Endothelial cell (in vitro differentiated cells): ENCODE measurements at regions not wholly inside any gene's neighbourhood (a gene's known extent, or its start where the extent isn't known, plus 50 kb on each side); places are given as distances from the start of the nearest gene placed in this dataset.

ENCODE experiments used
- DNase-seq: peaks from one replicate; pipeline ENCODE4 v3.0.0; 2021; ENCODE audit warnings: low spot score
- H3K27ac Mint-ChIP-seq: one replicate; pipeline ENCODE4 v1.8.0; 2021; ENCODE audit warnings: mixed read lengths, inconsistent platforms; ENCODE audit not compliant: unreplicated experiment
- H3K27me3 Mint-ChIP-seq: one replicate; pipeline ENCODE4 v1.8.0; 2021; ENCODE audit warnings: mild to moderate bottlenecking, moderate library complexity, mixed read lengths, inconsistent platforms; ENCODE audit not compliant: unreplicated experiment
- H3K36me3 Mint-ChIP-seq: one replicate; pipeline ENCODE4 v1.8.0; 2021; ENCODE audit warnings: mild to moderate bottlenecking, low read depth, mixed read lengths, inconsistent platforms; ENCODE audit not compliant: unreplicated experiment
- H3K4me1 Mint-ChIP-seq: one replicate; pipeline ENCODE4 v1.8.0; 2021; ENCODE audit warnings: mild to moderate bottlenecking, mixed read lengths, inconsistent platforms; ENCODE audit not compliant: unreplicated experiment
- H3K4me3 Mint-ChIP-seq: one replicate; pipeline ENCODE4 v1.8.0; 2021; ENCODE audit warnings: mild to moderate bottlenecking, mixed read lengths, inconsistent platforms; ENCODE audit not compliant: unreplicated experiment
- H3K9me3 Mint-ChIP-seq: one replicate; pipeline ENCODE4 v1.8.0; 2021; ENCODE audit warnings: mixed read lengths, inconsistent platforms; ENCODE audit not compliant: unreplicated experiment
- CTCF ChIP-seq: fragments of 200-600 bp; sonication (generic); IDR thresholded peaks from one replicate; pipeline ENCODE4 v1.5.0; 2021; ENCODE audit warnings: antibody characterized with exemption; ENCODE audit not compliant: unreplicated experiment

DNA sequence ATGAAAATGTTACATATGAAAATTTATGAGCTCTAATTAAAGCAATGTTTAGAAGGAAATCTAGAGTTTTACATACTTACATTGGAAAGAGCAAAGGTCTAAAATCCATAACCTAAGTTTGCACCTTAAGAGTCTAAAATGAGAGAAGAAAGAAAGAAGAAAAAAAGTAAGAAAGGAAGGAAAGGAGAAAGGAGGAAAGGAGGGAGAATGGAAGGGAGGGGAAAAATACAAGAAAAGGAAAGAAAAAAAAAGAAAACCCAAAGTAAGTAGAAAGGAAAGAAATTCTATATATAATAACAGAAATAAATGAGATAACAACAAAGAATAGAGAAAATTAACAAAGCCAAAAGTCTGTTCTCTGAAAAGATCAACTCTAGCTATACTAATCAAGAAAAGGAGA, 122.6 kb downstream of the BCL2L11 start:
- Mint-ChIP-seq H3K9me3 (no peaks in the 10 kb centered on the region), H3K27me3 (peaks cover 1% of the 10 kb centered on the region), H3K27ac (no peak overlapping the region), H3K4me1 (no peaks in the 10 kb centered on the region), H3K36me3 (peaks cover 7% of the 10 kb centered on the region), H3K4me3 (no peak overlapping the region)
- no peak for TF ChIP-seq CTCF
- no peak for DNase-seq

DNA sequence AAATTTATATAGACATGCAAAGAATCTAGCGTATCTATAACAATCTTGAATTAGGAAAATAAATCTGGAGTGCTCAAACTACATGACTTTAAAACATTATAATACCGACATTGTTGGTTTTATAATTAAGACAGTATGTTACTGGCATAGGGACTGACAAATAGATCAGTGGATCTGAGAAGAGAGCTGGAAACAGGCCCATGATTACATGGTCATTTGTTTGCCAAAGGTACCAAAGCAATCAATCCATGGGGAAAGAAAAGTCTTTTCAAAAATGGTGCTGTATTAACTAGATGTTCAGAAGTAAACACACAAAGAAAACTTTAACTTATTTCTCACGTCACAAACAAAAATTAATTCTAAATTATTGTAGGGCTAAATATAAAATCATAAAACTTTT, 124.2 kb downstream of the BCL2L11 start:
- Mint-ChIP-seq H3K27me3 (peaks cover 1% of the 10 kb centered on the region), H3K36me3 (no peaks in the 10 kb centered on the region), H3K9me3 (no peaks in the 10 kb centered on the region), H3K4me3 (no peak overlapping the region), H3K27ac (no peak overlapping the region), H3K4me1 (no peaks in the 10 kb centered on the region)
- no peak for DNase-seq
- no peak for TF ChIP-seq CTCF

- Mint-ChIP-seq H3K36me3 (peaks cover 7% of the 10 kb centered on the region), H3K27ac (no peak overlapping the region), H3K9me3 (no peaks in the 10 kb centered on the region), H3K4me1 (no peaks in the 10 kb centered on the region), H3K27me3 (peaks cover 1% of the 10 kb centered on the region), H3K4me3 (no peak overlapping the region)
- TF ChIP-seq CTCF = no peak
- no peak for DNase-seq
Observed at GRCh38 chr2:111246620-111247061, 125.9 kb downstream of the BCL2L11 start.

DNA sequence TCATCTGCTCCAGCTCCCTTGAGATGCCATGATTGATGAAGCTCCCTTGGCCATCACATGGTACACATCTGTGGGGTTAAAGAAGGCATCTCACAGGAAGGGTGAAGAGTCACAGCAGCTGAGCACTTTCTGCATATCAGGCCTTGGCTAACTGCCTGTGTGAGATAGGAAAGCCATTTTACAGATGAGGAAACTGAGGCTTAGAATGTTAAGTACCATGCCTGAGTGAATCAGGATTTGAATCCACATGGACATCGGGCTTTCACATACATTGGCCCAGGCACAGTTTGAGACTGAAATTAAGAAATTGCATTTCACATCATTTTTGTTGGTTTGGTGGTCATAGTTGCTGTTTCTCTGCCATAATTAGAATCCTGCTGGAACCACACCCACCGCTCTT, 126.8 kb downstream of the BCL2L11 start:
- H3K4me1 Mint-ChIP-seq = no peaks in the 10 kb centered on the region
- no peaks in the 10 kb centered on the region for H3K9me3 Mint-ChIP-seq
- no peak for DNase-seq
- H3K36me3 Mint-ChIP-seq = peaks cover 12% of the 10 kb centered on the region
- no peak overlapping the region for H3K27ac Mint-ChIP-seq
- H3K27me3 Mint-ChIP-seq = peaks cover 1% of the 10 kb centered on the region
- TF ChIP-seq CTCF = no peak
- H3K4me3 Mint-ChIP-seq = no peak overlapping the region

DNA sequence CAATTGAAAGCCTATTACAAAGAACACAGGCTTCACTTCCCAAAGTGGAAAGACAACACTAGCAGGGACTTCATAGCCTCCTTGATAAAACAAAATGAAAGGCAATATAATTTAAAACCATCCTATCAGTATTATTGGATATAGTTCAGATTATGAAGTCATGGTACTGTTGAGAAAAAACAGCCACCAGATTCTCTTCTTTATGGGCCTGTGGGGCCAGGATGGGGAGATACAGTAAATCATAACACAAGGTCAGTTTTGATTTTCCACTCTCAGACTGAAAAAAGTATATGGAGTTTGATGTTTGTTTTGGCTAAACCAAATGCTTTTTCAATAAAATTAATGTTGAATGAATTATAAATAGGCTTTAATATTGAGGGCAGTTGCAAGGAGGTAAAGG, 129.1 kb downstream of the BCL2L11 start:
- no peak for TF ChIP-seq CTCF
- H3K27ac Mint-ChIP-seq = no peak overlapping the region
- H3K27me3 Mint-ChIP-seq = peaks cover 2% of the 10 kb centered on the region
- no peak overlapping the region for H3K4me3 Mint-ChIP-seq
- no peak for DNase-seq
- H3K36me3 Mint-ChIP-seq = peaks cover 12% of the 10 kb centered on the region
- H3K4me1 Mint-ChIP-seq = no peaks in the 10 kb centered on the region
- H3K9me3 Mint-ChIP-seq = no peaks in the 10 kb centered on the region
